ENCODE measurements at regions not wholly inside any gene's neighbourhood (a gene's known extent, or its start where the extent isn't known, plus 50 kb on each side); places are given as distances from the start of the nearest gene placed in this dataset.

DNA sequence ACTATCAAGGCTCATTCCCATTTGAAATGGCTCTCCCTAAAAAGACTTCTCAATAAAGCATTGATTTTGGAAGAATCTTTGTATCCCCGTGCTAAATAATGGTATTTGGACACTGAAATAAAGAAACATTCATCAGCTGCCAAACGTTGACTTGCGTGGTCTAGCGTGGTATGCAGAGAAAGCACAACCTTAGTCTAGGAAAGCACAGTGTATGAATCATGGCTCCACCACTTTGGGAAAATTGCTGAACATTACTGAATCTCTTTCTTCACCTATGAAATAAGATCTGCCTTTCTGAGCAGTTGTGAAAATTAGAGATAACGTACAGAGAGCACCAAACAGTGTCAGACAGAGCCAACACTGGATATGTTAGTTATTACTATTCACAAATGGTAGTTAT is 353.9 kb downstream of the SS18 start:
- TF ChIP-seq EZH2 (IDR thresholded peaks at IDR 0.05; ENCODE audit: insufficient read depth, poor library complexity, severe bottlenecking) (no peak), EZH2phosphoT487 (IDR thresholded peaks at IDR 0.05; ENCODE audit: insufficient read depth, low read depth) (no peak)

Data from GM23248 (cell line).